GM23338 (cell line): ENCODE measurements at regions not wholly inside any gene's neighbourhood (a gene's known extent, or its start where the extent isn't known, plus 50 kb on each side); places are given as distances from the start of the nearest gene placed in this dataset.

Experiments used
- CREB1 ChIP-seq: fragments of 250-450 bp; sonication (Bioruptor Pico); IDR thresholded peaks from 2 replicates; pipeline ENCODE4 v1.5.0; 2020; ENCODE audit warnings: low read depth, mild to moderate bottlenecking, moderate library complexity
- EZH2 ChIP-seq: fragments of 200-600 bp; sonication (generic); IDR thresholded peaks from one replicate; pipeline ENCODE4 v1.8.0; 2017; ENCODE audit warnings: antibody characterized with exemption, mild to moderate bottlenecking, low read depth; ENCODE audit not compliant: unreplicated experiment
- EZH2phosphoT487 ChIP-seq: fragments of 200-600 bp; sonication (generic); IDR thresholded peaks from one replicate; pipeline ENCODE4 v1.8.1; 2018; ENCODE audit warnings: antibody characterized with exemption; ENCODE audit not compliant: unreplicated experiment
- JUNB ChIP-seq: IDR thresholded peaks from one replicate; pipeline ENCODE4 v1.6.1; 2016; ENCODE audit warnings: antibody characterized with exemption; ENCODE audit not compliant: unreplicated experiment
- NANOG ChIP-seq: IDR thresholded peaks from 2 replicates; pipeline ENCODE4 v1.6.1; 2016; ENCODE audit warnings: antibody characterized with exemption, borderline replicate concordance
- POLR2AphosphoS5 ChIP-seq: IDR thresholded peaks from 2 replicates; pipeline ENCODE4 v1.6.1; 2016; ENCODE audit warnings: antibody characterized with exemption, low read depth
- STAT1 ChIP-seq: IDR thresholded peaks from one replicate; pipeline ENCODE4 v1.6.1; 2016; ENCODE audit warnings: antibody characterized with exemption; ENCODE audit not compliant: unreplicated experiment
- ZNF114 ChIP-seq: fragments of 250-450 bp; sonication (Bioruptor Pico); IDR thresholded peaks from 2 replicates; pipeline ENCODE4 v1.5.0; 2020; ENCODE audit warnings: mild to moderate bottlenecking, moderate library complexity
- TF ChIP-seq, protein P1 (sequence below), 2 experiments: fragments of 200-600 bp in 1 of 2; sonication (generic) in 1 of 2; conservative IDR thresholded peaks; 2 replicates each; pipeline versions ENCODE4 v1.5.1 to v1.6.1; 2016 to 2017; ENCODE audit warnings: antibody characterized with exemption in 2 of 2, low read depth in 2 of 2, mild to moderate bottlenecking in 2 of 2, moderate library complexity in 1 of 2
- TF ChIP-seq, protein P2 (sequence below): IDR thresholded peaks from one replicate; pipeline ENCODE4 v1.6.1; 2018; ENCODE audit warnings: antibody characterized with exemption; ENCODE audit not compliant: unreplicated experiment
- TF ChIP-seq, protein P3 (sequence below): fragments of 250-450 bp; sonication (Bioruptor Pico); IDR thresholded peaks from 2 replicates; pipeline ENCODE4 v1.5.0; 2020; ENCODE audit warnings: mild to moderate bottlenecking, moderate library complexity
- TF ChIP-seq, protein P4 (sequence below): IDR thresholded peaks from 2 replicates; pipeline ENCODE4 v1.6.1; 2016; ENCODE audit warnings: antibody characterized with exemption

DNA sequence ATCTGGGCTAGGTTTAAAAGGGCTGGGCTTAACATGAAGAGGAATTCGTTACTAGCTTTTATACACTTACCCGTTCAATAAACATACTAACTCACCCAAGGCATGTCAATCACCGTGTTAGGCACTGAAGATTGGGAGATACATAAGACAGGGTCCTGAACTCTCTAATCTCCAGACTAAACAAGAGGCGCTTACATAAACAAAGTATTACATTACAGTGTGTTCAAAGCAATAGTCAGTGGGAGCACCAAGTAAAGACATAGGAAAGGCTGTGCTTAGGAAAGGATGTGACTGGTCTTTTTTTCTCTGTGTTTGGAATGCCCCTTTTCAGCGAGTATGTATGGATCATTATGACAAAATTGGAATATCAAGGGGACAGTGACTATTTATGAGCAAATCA, 203.6 kb upstream of the ADRA1B start:
- TF ChIP-seq, protein P1, sequence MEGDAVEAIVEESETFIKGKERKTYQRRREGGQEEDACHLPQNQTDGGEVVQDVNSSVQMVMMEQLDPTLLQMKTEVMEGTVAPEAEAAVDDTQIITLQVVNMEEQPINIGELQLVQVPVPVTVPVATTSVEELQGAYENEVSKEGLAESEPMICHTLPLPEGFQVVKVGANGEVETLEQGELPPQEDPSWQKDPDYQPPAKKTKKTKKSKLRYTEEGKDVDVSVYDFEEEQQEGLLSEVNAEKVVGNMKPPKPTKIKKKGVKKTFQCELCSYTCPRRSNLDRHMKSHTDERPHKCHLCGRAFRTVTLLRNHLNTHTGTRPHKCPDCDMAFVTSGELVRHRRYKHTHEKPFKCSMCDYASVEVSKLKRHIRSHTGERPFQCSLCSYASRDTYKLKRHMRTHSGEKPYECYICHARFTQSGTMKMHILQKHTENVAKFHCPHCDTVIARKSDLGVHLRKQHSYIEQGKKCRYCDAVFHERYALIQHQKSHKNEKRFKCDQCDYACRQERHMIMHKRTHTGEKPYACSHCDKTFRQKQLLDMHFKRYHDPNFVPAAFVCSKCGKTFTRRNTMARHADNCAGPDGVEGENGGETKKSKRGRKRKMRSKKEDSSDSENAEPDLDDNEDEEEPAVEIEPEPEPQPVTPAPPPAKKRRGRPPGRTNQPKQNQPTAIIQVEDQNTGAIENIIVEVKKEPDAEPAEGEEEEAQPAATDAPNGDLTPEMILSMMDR (conservative IDR thresholded peaks at IDR 0.05; ENCODE audit: low read depth in 2 of 2) = no peak
- TF ChIP-seq, protein P2, sequence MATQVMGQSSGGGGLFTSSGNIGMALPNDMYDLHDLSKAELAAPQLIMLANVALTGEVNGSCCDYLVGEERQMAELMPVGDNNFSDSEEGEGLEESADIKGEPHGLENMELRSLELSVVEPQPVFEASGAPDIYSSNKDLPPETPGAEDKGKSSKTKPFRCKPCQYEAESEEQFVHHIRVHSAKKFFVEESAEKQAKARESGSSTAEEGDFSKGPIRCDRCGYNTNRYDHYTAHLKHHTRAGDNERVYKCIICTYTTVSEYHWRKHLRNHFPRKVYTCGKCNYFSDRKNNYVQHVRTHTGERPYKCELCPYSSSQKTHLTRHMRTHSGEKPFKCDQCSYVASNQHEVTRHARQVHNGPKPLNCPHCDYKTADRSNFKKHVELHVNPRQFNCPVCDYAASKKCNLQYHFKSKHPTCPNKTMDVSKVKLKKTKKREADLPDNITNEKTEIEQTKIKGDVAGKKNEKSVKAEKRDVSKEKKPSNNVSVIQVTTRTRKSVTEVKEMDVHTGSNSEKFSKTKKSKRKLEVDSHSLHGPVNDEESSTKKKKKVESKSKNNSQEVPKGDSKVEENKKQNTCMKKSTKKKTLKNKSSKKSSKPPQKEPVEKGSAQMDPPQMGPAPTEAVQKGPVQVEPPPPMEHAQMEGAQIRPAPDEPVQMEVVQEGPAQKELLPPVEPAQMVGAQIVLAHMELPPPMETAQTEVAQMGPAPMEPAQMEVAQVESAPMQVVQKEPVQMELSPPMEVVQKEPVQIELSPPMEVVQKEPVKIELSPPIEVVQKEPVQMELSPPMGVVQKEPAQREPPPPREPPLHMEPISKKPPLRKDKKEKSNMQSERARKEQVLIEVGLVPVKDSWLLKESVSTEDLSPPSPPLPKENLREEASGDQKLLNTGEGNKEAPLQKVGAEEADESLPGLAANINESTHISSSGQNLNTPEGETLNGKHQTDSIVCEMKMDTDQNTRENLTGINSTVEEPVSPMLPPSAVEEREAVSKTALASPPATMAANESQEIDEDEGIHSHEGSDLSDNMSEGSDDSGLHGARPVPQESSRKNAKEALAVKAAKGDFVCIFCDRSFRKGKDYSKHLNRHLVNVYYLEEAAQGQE = no peak
- no peak for TF ChIP-seq EZH2
- TF ChIP-seq POLR2AphosphoS5 = no peak
- TF ChIP-seq JUNB = no peak
- no peak for TF ChIP-seq STAT1
- TF ChIP-seq, protein P3, sequence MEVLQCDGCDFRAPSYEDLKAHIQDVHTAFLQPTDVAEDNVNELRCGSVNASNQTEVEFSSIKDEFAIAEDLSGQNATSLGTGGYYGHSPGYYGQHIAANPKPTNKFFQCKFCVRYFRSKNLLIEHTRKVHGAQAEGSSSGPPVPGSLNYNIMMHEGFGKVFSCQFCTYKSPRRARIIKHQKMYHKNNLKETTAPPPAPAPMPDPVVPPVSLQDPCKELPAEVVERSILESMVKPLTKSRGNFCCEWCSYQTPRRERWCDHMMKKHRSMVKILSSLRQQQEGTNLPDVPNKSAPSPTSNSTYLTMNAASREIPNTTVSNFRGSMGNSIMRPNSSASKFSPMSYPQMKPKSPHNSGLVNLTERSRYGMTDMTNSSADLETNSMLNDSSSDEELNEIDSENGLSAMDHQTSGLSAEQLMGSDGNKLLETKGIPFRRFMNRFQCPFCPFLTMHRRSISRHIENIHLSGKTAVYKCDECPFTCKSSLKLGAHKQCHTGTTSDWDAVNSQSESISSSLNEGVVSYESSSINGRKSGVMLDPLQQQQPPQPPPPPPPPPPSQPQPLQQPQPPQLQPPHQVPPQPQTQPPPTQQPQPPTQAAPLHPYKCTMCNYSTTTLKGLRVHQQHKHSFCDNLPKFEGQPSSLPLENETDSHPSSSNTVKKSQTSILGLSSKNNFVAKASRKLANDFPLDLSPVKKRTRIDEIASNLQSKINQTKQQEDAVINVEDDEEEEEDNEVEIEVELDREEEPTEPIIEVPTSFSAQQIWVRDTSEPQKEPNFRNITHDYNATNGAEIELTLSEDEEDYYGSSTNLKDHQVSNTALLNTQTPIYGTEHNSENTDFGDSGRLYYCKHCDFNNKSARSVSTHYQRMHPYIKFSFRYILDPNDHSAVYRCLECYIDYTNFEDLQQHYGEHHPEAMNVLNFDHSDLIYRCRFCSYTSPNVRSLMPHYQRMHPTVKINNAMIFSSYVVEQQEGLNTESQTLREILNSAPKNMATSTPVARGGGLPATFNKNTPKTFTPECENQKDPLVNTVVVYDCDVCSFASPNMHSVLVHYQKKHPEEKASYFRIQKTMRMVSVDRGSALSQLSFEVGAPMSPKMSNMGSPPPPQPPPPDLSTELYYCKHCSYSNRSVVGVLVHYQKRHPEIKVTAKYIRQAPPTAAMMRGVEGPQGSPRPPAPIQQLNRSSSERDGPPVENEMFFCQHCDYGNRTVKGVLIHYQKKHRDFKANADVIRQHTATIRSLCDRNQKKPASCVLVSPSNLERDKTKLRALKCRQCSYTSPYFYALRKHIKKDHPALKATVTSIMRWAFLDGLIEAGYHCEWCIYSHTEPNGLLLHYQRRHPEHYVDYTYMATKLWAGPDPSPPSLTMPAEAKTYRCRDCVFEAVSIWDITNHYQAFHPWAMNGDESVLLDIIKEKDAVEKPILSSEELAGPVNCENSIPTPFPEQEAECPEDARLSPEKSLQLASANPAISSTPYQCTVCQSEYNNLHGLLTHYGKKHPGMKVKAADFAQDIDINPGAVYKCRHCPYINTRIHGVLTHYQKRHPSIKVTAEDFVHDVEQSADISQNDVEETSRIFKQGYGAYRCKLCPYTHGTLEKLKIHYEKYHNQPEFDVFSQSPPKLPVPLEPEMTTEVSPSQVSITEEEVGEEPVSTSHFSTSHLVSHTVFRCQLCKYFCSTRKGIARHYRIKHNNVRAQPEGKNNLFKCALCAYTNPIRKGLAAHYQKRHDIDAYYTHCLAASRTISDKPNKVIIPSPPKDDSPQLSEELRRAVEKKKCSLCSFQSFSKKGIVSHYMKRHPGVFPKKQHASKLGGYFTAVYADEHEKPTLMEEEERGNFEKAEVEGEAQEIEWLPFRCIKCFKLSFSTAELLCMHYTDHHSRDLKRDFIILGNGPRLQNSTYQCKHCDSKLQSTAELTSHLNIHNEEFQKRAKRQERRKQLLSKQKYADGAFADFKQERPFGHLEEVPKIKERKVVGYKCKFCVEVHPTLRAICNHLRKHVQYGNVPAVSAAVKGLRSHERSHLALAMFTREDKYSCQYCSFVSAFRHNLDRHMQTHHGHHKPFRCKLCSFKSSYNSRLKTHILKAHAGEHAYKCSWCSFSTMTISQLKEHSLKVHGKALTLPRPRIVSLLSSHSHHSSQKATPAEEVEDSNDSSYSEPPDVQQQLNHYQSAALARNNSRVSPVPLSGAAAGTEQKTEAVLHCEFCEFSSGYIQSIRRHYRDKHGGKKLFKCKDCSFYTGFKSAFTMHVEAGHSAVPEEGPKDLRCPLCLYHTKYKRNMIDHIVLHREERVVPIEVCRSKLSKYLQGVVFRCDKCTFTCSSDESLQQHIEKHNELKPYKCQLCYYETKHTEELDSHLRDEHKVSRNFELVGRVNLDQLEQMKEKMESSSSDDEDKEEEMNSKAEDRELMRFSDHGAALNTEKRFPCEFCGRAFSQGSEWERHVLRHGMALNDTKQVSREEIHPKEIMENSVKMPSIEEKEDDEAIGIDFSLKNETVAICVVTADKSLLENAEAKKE (CRISPR knock-in tag) = no peak
- no peak for TF ChIP-seq NANOG
- TF ChIP-seq CREB1 = no peak
- no peak for TF ChIP-seq EZH2phosphoT487
- no peak for TF ChIP-seq ZNF114 (CRISPR knock-in tag)
- TF ChIP-seq, protein P4, sequence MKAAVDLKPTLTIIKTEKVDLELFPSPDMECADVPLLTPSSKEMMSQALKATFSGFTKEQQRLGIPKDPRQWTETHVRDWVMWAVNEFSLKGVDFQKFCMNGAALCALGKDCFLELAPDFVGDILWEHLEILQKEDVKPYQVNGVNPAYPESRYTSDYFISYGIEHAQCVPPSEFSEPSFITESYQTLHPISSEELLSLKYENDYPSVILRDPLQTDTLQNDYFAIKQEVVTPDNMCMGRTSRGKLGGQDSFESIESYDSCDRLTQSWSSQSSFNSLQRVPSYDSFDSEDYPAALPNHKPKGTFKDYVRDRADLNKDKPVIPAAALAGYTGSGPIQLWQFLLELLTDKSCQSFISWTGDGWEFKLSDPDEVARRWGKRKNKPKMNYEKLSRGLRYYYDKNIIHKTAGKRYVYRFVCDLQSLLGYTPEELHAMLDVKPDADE = no peak
